Parathyroid adenoma (tissue), 2 donors: ENCODE measurements at regions not wholly inside any gene's neighbourhood (a gene's known extent, or its start where the extent isn't known, plus 50 kb on each side); places are given as distances from the start of the nearest gene placed in this dataset.

Experiments used
- H2AFZ ChIP-seq: fragments of 300-600 bp; sonication (generic); one replicate; pipeline ENCODE4 v1.7.0; 2017; ENCODE audit warnings: antibody characterized with exemption, mild to moderate bottlenecking
- H3K27ac ChIP-seq: fragments of 300-600 bp; sonication (generic); one replicate; pipeline ENCODE4 v1.7.0; 2017
- H3K27me3 ChIP-seq: fragments of 300-600 bp; sonication (generic); one replicate; pipeline ENCODE4 v1.7.0; 2017; ENCODE audit warnings: low read length; ENCODE audit not compliant: control insufficient read depth, insufficient read depth
- H3K36me3 ChIP-seq: fragments of 300-600 bp; sonication (generic); one replicate; pipeline ENCODE4 v1.7.0; 2017; ENCODE audit warnings: low read length; ENCODE audit not compliant: control insufficient read depth, insufficient read depth
- H3K4me1 ChIP-seq: fragments of 300-600 bp; sonication (generic); one replicate; pipeline ENCODE4 v1.7.0; 2017; ENCODE audit warnings: control low read depth
- H3K4me2 ChIP-seq: fragments of 300-600 bp; sonication (generic); one replicate; pipeline ENCODE4 v1.7.0; 2017; ENCODE audit warnings: low read length
- H3K4me3 ChIP-seq: fragments of 300-600 bp; sonication (generic); one replicate; pipeline ENCODE4 v1.7.0; 2017; ENCODE audit warnings: low read depth, low read length
- H3K79me2 ChIP-seq: fragments of 300-600 bp; sonication (generic); one replicate; pipeline ENCODE4 v1.7.0; 2017; ENCODE audit warnings: control low read depth
- H3K9ac ChIP-seq: fragments of 300-600 bp; sonication (generic); one replicate; pipeline ENCODE4 v1.7.0; 2017; ENCODE audit warnings: mild to moderate bottlenecking
- H3K9me3 ChIP-seq: fragments of 300-600 bp; sonication (generic); one replicate; pipeline ENCODE4 v1.7.0; 2017; ENCODE audit warnings: low read length; ENCODE audit not compliant: control insufficient read depth
- CTCF ChIP-seq: fragments of 300-600 bp; sonication (generic); IDR thresholded peaks from one replicate; pipeline ENCODE4 v1.7.0; 2017; ENCODE audit warnings: antibody characterized with exemption, mild to moderate bottlenecking
- donor health status: primary hyperparathyroidism.

GRCh38 chr2:59046401-59047372 lies 805.6 kb upstream of the FANCL start:
- H3K9me3 ChIP-seq = no peaks in the 10 kb centered on the region
- H3K36me3 ChIP-seq = no peaks in the 10 kb centered on the region
- no peak overlapping the region for H3K27ac ChIP-seq
- TF ChIP-seq CTCF = no peak
- H3K79me2 ChIP-seq = no peaks in the 10 kb centered on the region
- no peak overlapping the region for H3K4me2 ChIP-seq
- H3K4me1 ChIP-seq = no peaks in the 10 kb centered on the region
- H3K9ac ChIP-seq = no peak overlapping the region
- H2AFZ ChIP-seq = no peak overlapping the region
- no peak overlapping the region for H3K4me3 ChIP-seq
- no peaks in the 10 kb centered on the region for H3K27me3 ChIP-seq

- Histone ChIP-seq H3K9me3 (no peaks in the 10 kb centered on the region), H3K4me2 (no peak overlapping the region), H3K36me3 (no peaks in the 10 kb centered on the region), H3K4me1 (no peaks in the 10 kb centered on the region), H3K9ac (no peak overlapping the region), H3K27ac (no peak overlapping the region), H3K27me3 (no peaks in the 10 kb centered on the region), H2AFZ (no peak overlapping the region), H3K4me3 (no peak overlapping the region), H3K79me2 (no peaks in the 10 kb centered on the region)
- no peak for TF ChIP-seq CTCF
Measured at GRCh38 chr2:59044736-59045135, 803.6 kb upstream of the FANCL start.

GRCh38 chr2:59041139-59041538 lies 800.0 kb upstream of the FANCL start:
- Histone ChIP-seq H3K4me2 (no peak overlapping the region), H3K79me2 (no peaks in the 10 kb centered on the region), H3K36me3 (no peaks in the 10 kb centered on the region), H3K4me3 (no peak overlapping the region), H3K9me3 (no peaks in the 10 kb centered on the region), H3K27ac (no peak overlapping the region), H3K4me1 (no peaks in the 10 kb centered on the region), H3K9ac (no peak overlapping the region), H2AFZ (no peak overlapping the region), H3K27me3 (no peaks in the 10 kb centered on the region)
- TF ChIP-seq CTCF = no peak

- no peaks in the 10 kb centered on the region for H3K79me2 ChIP-seq
- H3K9me3 ChIP-seq = no peaks in the 10 kb centered on the region
- H3K27me3 ChIP-seq = no peaks in the 10 kb centered on the region
- H3K4me3 ChIP-seq = no peak overlapping the region
- no peaks in the 10 kb centered on the region for H3K36me3 ChIP-seq
- no peak overlapping the region for H2AFZ ChIP-seq
- H3K4me2 ChIP-seq = no peak overlapping the region
- no peaks in the 10 kb centered on the region for H3K4me1 ChIP-seq
- no peak overlapping the region for H3K9ac ChIP-seq
- H3K27ac ChIP-seq = no peak overlapping the region
- TF ChIP-seq CTCF = no peak
Measured at GRCh38 chr2:59034837-59035236, 793.7 kb upstream of the FANCL start.

- Histone ChIP-seq H3K27ac (no peak overlapping the region), H3K27me3 (no peaks in the 10 kb centered on the region), H3K4me2 (no peak overlapping the region), H3K4me1 (no peaks in the 10 kb centered on the region), H3K36me3 (no peaks in the 10 kb centered on the region), H2AFZ (no peak overlapping the region), H3K9me3 (no peaks in the 10 kb centered on the region), H3K9ac (no peak overlapping the region), H3K4me3 (no peak overlapping the region), H3K79me2 (no peaks in the 10 kb centered on the region)
- no peak for TF ChIP-seq CTCF
Measured at GRCh38 chr2:59034106-59034505, 793.0 kb upstream of the FANCL start.
